Gastroesophageal sphincter (tissue), 3 donors: ENCODE measurements at regions not wholly inside any gene's neighbourhood (a gene's known extent, or its start where the extent isn't known, plus 50 kb on each side); places are given as distances from the start of the nearest gene placed in this dataset.

Source experiments
- EP300 ChIP-seq: sonication (generic); formaldehyde crosslinking; IDR thresholded peaks from one replicate; pipeline ENCODE4 v1.6.1; 2017; ENCODE audit warnings: antibody characterized with exemption, mild to moderate bottlenecking
- POLR2A ChIP-seq, 2 donors: fragments of 450-650 bp; IDR thresholded peaks; one replicate each; pipeline ENCODE4 v1.6.1; 2017; ENCODE audit warnings: antibody characterized with exemption in 2 of 2, mild to moderate bottlenecking in 2 of 2, moderate library complexity in 1 of 2
- TF ChIP-seq, protein P1 (sequence below), 4 experiments: fragments of 200-600 bp in 2 of 4; fragments of 450-650 bp in 2 of 4; sonication (generic) in 1 of 4; IDR thresholded peaks; one replicate each; pipeline ENCODE4 v1.5.1; 2017 to 2019; ENCODE audit warnings: antibody characterized with exemption in 4 of 4, mild to moderate bottlenecking in 2 of 4, moderate library complexity in 2 of 4

DNA sequence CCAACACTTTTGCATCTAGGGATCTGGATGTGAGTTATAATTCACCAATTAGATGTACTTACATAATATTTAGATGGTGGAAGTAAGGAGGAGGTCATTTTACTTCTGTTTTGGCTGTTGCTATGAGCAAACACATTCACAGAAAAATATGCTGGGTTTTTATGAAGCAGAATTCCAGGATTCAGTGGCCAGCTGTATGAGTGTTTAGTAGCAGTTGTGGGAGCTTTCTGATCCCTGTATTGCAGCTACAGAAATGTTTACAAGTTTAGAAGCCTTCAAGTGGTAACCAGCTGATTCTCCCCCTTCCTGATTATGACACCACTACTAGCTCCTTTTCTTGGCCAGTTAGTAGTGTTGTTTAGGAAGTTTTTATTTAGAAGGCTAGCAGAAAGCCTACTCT lies 177.0 kb downstream of the TENT5A start:
- TF ChIP-seq, protein P1, sequence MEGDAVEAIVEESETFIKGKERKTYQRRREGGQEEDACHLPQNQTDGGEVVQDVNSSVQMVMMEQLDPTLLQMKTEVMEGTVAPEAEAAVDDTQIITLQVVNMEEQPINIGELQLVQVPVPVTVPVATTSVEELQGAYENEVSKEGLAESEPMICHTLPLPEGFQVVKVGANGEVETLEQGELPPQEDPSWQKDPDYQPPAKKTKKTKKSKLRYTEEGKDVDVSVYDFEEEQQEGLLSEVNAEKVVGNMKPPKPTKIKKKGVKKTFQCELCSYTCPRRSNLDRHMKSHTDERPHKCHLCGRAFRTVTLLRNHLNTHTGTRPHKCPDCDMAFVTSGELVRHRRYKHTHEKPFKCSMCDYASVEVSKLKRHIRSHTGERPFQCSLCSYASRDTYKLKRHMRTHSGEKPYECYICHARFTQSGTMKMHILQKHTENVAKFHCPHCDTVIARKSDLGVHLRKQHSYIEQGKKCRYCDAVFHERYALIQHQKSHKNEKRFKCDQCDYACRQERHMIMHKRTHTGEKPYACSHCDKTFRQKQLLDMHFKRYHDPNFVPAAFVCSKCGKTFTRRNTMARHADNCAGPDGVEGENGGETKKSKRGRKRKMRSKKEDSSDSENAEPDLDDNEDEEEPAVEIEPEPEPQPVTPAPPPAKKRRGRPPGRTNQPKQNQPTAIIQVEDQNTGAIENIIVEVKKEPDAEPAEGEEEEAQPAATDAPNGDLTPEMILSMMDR (IDR thresholded peaks at IDR 0.05): no peak
- no peak for TF ChIP-seq EP300
- no peak for TF ChIP-seq POLR2A (IDR thresholded peaks at IDR 0.05)
